C4-2B (cell line): ENCODE measurements at regions not wholly inside any gene's neighbourhood (a gene's known extent, or its start where the extent isn't known, plus 50 kb on each side); places are given as distances from the start of the nearest gene placed in this dataset.

Source experiments
- CTCF ChIP-seq: fragments of 450-650 bp; conservative IDR thresholded peaks from 2 replicates; pipeline ENCODE4 v1.5.1; 2017; ENCODE audit warnings: mild to moderate bottlenecking
- ZFX ChIP-seq: fragments of 450-650 bp; IDR thresholded peaks from 2 replicates; pipeline ENCODE4 v1.6.1; 2017

DNA sequence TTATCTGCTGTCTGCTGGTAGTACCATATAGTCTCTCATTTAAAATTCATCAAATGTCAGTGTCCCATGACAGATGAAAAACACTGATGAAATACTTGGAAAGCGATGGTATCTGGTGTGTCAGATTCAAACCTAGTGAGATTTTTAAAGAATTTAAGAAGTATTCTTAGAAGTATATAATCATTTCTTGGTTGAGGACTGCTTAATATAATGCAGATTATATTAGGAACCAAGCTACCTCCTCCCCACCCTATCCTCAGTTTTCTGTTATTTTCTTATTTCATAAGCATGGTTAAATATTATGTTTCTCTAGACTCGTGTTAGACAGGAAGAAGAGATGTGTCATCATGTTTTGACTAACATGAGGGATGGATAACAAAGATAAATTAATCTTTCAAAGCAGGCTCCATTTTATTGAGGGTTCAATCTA, 118.5 kb downstream of the GLUD2 start:
- TF ChIP-seq CTCF (no peak), ZFX (no peak)
